NCI-H2196 treated with DMSO at 0.1 percent for 48 hours (cell line): ENCODE measurements at regions not wholly inside any gene's neighbourhood (a gene's known extent, or its start where the extent isn't known, plus 50 kb on each side); places are given as distances from the start of the nearest gene placed in this dataset.

Source experiments
- DNase-seq: peaks from one replicate; lab custom pipeline; 2025; ENCODE audit not compliant: unreplicated experiment; lab: John Stamatoyannopoulos, UW

GRCh38 chr20:52289956-52290565 is 98.5 kb upstream of the ZFP64 start:
- no peak for DNase-seq

- no peak for DNase-seq
These were observed 88.8 kb upstream of the ZFP64 start for GRCh38 chr20:52280407-52280806.

GRCh38 chr20:52279706-52280105 is 88.1 kb upstream of the ZFP64 start:
- DNase-seq, result no peak

GRCh38 chr20:52275181-52275691 is 83.7 kb upstream of the ZFP64 start:
- DNase-seq, result no peak

GRCh38 chr20:52270696-52271095 is 79.1 kb upstream of the ZFP64 start:
- DNase-seq, result no peak

GRCh38 chr20:52270001-52270606 is 78.5 kb upstream of the ZFP64 start:
- DNase-seq, result no peak

GRCh38 chr20:52269321-52269720 is 77.7 kb upstream of the ZFP64 start:
- no peak for DNase-seq

GRCh38 chr20:52268184-52268749 is 76.7 kb upstream of the ZFP64 start:
- no peak for DNase-seq

GRCh38 chr20:52267418-52267817 is 75.8 kb upstream of the ZFP64 start:
- no peak for DNase-seq

- DNase-seq, result no peak
These were observed 72.2 kb upstream of the ZFP64 start for GRCh38 chr20:52263757-52264156.

GRCh38 chr20:52261792-52262191 is 70.2 kb upstream of the ZFP64 start:
- no peak for DNase-seq

- no peak for DNase-seq
These were observed 67.7 kb upstream of the ZFP64 start for GRCh38 chr20:52259295-52259694.

GRCh38 chr20:52256454-52256853 is 64.9 kb upstream of the ZFP64 start:
- no peak for DNase-seq

- DNase-seq, result no peak
These were observed 61.1 kb upstream of the ZFP64 start for GRCh38 chr20:52252664-52253063.

- DNase-seq, result no peak
These were observed 60.2 kb upstream of the ZFP64 start for GRCh38 chr20:52251827-52252226.

- DNase-seq, result no peak
These were observed 59.6 kb upstream of the ZFP64 start for GRCh38 chr20:52251136-52251700.

GRCh38 chr20:52247548-52247947 is 56.0 kb upstream of the ZFP64 start:
- DNase-seq, result no peak

- no peak for DNase-seq
These were observed 54.8 kb upstream of the ZFP64 start for GRCh38 chr20:52246366-52246765.

GRCh38 chr20:52244702-52245101 is 53.1 kb upstream of the ZFP64 start:
- no peak for DNase-seq

- peak; percentile 16 for DNase-seq
These were observed 51.0 kb upstream of the ZFP64 start for GRCh38 chr20:52242237-52243230.
